Activated gamma-delta T cell treated with Interleukin-2 at 50 U/mL for 16 hours (primary cell): ENCODE measurements at regions not wholly inside any gene's neighbourhood (a gene's known extent, or its start where the extent isn't known, plus 50 kb on each side); places are given as distances from the start of the nearest gene placed in this dataset.
A peak's percentile ranks its signal among the peaks of the same experiment; 100 is the strongest.

Source experiments
- DNase-seq: peaks from one replicate; pipeline ENCODE4 v3.0.0-alpha.2; 2020

GRCh38 chr10:78640796-78641636 lies 427.8 kb upstream of the ZMIZ1 start:
- no peak for DNase-seq

GRCh38 chr10:78641693-78642092 lies 427.1 kb upstream of the ZMIZ1 start:
- no peak for DNase-seq

- no peak for DNase-seq
Observed at GRCh38 chr10:78642269-78642816, 426.4 kb upstream of the ZMIZ1 start.

- no peak for DNase-seq
Observed at GRCh38 chr10:78643513-78643912, 425.3 kb upstream of the ZMIZ1 start.

GRCh38 chr10:78644550-78644949 lies 424.2 kb upstream of the ZMIZ1 start:
- DNase-seq, result no peak

- no peak for DNase-seq
Observed at GRCh38 chr10:78645169-78645686, 423.5 kb upstream of the ZMIZ1 start.

GRCh38 chr10:78645975-78646374 lies 422.8 kb upstream of the ZMIZ1 start:
- no peak for DNase-seq

- DNase-seq, result no peak
Observed at GRCh38 chr10:78648256-78648860, 420.4 kb upstream of the ZMIZ1 start.

GRCh38 chr10:78649429-78649828 lies 419.3 kb upstream of the ZMIZ1 start:
- no peak for DNase-seq

- no peak for DNase-seq
Observed at GRCh38 chr10:78650122-78650521, 418.6 kb upstream of the ZMIZ1 start.

GRCh38 chr10:78651287-78651686 lies 417.5 kb upstream of the ZMIZ1 start:
- DNase-seq, result no peak

- DNase-seq, result no peak
Observed at GRCh38 chr10:78653555-78653954, 415.2 kb upstream of the ZMIZ1 start.

GRCh38 chr10:78654047-78654590 lies 414.6 kb upstream of the ZMIZ1 start:
- no peak for DNase-seq

- no peak for DNase-seq
Observed at GRCh38 chr10:78655979-78656378, 412.8 kb upstream of the ZMIZ1 start.

GRCh38 chr10:78656417-78657162 lies 412.2 kb upstream of the ZMIZ1 start:
- no peak for DNase-seq

- DNase-seq, result peak; percentile 58
Observed at GRCh38 chr10:78657163-78657861, 411.5 kb upstream of the ZMIZ1 start.

GRCh38 chr10:78657862-78658165 lies 411.0 kb upstream of the ZMIZ1 start:
- DNase-seq, result no peak

GRCh38 chr10:78658645-78659597 lies 409.8 kb upstream of the ZMIZ1 start:
- DNase-seq, result no peak

- no peak for DNase-seq
Observed at GRCh38 chr10:78659598-78659967, 409.2 kb upstream of the ZMIZ1 start.

GRCh38 chr10:78660446-78661106 lies 408.2 kb upstream of the ZMIZ1 start:
- no peak for DNase-seq

- no peak for DNase-seq
Observed at GRCh38 chr10:78663721-78664120, 405.0 kb upstream of the ZMIZ1 start.
